ENCODE measurements at regions not wholly inside any gene's neighbourhood (a gene's known extent, or its start where the extent isn't known, plus 50 kb on each side); places are given as distances from the start of the nearest gene placed in this dataset.
A peak's percentile ranks its signal among the peaks of the same experiment; 100 is the strongest.

DNA sequence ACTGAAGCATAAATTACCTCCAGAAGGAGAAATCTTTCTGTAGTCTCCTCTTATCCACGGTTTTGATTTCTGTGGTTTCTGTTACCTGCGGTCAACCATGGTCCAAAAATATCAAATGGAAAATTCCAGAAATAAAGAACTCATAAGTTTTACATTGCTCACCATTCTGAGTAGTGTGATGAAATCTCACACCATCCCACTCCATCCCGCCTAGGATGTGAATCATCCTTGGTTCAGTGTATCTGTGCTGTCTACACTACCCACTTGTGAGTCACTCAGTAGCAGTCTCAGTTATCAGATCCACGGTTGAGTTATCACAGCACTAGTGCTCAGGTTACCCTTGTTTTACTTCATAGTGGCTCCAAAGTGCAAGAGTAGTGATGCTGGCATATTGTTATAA, 371.2 kb downstream of the NFIB start:
- Histone ChIP-seq H3K4me2 (ENCODE audit: insufficient read depth, low read length) (no peak overlapping the region), H3K27ac (ENCODE audit: insufficient read depth, low read depth, low read length) (peak overlapping the region; percentile 44), H4K20me1 (replicated peaks; ENCODE audit: control insufficient read depth, extremely low read depth, insufficient read depth, low read length) (no peaks in the 10 kb centered on the region), H3K4me1 (ENCODE audit: control insufficient read depth, extremely low read depth, insufficient read depth, low read length) (peaks cover 33% of the 10 kb centered on the region), H3K79me2 (ENCODE audit: control insufficient read depth, insufficient read depth, low read length) (no peaks in the 10 kb centered on the region), H3K9me3 (replicated peaks; ENCODE audit: control insufficient read depth, insufficient read depth, low read length) (no peaks in the 10 kb centered on the region), H2AFZ (ENCODE audit: low read depth, low read length) (no peak overlapping the region), H3K27me3 (ENCODE audit: control insufficient read depth in 2 of 2, insufficient read depth in 2 of 2, low read length in 2 of 2) (no peaks in the 10 kb centered on the region), H3K36me3 (ENCODE audit: control insufficient read depth in 2 of 2, extremely low read depth in 1 of 2, insufficient read depth in 2 of 2, low read length in 2 of 2) (no peaks in the 10 kb centered on the region), H3K9ac (replicated peaks; ENCODE audit: extremely low read depth, insufficient read depth, low read length) (no peak overlapping the region), H3K9me1 (replicated peaks; ENCODE audit: control insufficient read depth, extremely low read depth, insufficient read depth, low read length) (no peaks in the 10 kb centered on the region), H3K4me3 (replicated peaks in 1 of 3; ENCODE audit: insufficient read depth in 1 of 3, low read depth in 1 of 3, low read length in 3 of 3) (no peak overlapping the region)
- intact Hi-C loops (cut with micrococcal nuclease) (loop anchor here (10.0 kb wide), 1 partner anchor 462 kb away; no protein-coding TSS in a partner anchor), dilution Hi-C loops (cut with MboI; ENCODE audit: extremely low pct_ligation_motif_present, low sequenced_read_pairs) (no loop called here)
- POLR2A ChIA-PET: no interaction called here
- BruUV-seq (replicated peaks): no TSS peak
- DNase-seq (ENCODE audit: low read depth, low spot score) (peak; percentile 81), FAIRE-seq (peak; percentile 38)
- TF ChIP-seq MYC (IDR thresholded peaks at IDR 0.05; ENCODE audit: low read depth, low read length): no peak
- peak; percentile 92 for TF ChIP-seq GATA2 (IDR thresholded peaks at IDR 0.05; ENCODE audit: insufficient read depth, insufficient read length, low read depth, low read length)
- peak; percentile 69 for TF ChIP-seq POLR2AphosphoS5 (IDR thresholded peaks at IDR 0.05; ENCODE audit: insufficient read depth, low read depth, low read length)
- TF ChIP-seq JUN (IDR thresholded peaks at IDR 0.05; ENCODE audit: borderline replicate concordance, insufficient read depth, insufficient read length, low read depth): peak; percentile 56
- peak; percentile 95 for TF ChIP-seq FOS (IDR thresholded peaks at IDR 0.05; ENCODE audit: borderline replicate concordance, insufficient read depth, low read length)
- TF ChIP-seq, protein P1, sequence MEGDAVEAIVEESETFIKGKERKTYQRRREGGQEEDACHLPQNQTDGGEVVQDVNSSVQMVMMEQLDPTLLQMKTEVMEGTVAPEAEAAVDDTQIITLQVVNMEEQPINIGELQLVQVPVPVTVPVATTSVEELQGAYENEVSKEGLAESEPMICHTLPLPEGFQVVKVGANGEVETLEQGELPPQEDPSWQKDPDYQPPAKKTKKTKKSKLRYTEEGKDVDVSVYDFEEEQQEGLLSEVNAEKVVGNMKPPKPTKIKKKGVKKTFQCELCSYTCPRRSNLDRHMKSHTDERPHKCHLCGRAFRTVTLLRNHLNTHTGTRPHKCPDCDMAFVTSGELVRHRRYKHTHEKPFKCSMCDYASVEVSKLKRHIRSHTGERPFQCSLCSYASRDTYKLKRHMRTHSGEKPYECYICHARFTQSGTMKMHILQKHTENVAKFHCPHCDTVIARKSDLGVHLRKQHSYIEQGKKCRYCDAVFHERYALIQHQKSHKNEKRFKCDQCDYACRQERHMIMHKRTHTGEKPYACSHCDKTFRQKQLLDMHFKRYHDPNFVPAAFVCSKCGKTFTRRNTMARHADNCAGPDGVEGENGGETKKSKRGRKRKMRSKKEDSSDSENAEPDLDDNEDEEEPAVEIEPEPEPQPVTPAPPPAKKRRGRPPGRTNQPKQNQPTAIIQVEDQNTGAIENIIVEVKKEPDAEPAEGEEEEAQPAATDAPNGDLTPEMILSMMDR (IDR thresholded peaks at IDR 0.05; ENCODE audit: extremely low read depth in 1 of 2, insufficient read depth in 1 of 2, low read depth in 1 of 2, low read length in 2 of 2): no peak
- TF ChIP-seq EZH2 (IDR thresholded peaks at IDR 0.05; ENCODE audit: borderline replicate concordance, low read depth, low read length, severe bottlenecking): no peak
- CTCF ChIA-PET: interaction anchor here (1.0 to 1.1 kb wide), 2 partner anchors 111 to 491 kb away, joined by 3 read pairs; no protein-coding TSS in a partner anchor

Measured in endothelial cell of umbilical vein (primary cell).